Smooth muscle cell (in vitro differentiated cells): ENCODE measurements at regions not wholly inside any gene's neighbourhood (a gene's known extent, or its start where the extent isn't known, plus 50 kb on each side); places are given as distances from the start of the nearest gene placed in this dataset.

Experiments
- DNase-seq: peaks from one replicate; lab custom pipeline; 2025; ENCODE audit not compliant: unreplicated experiment; lab: John Stamatoyannopoulos, UW
- H2AFZ ChIP-seq: fragments of 200-600 bp; sonication (generic); 2 replicates; pipeline ENCODE4 v1.6.0; 2016; ENCODE audit warnings: antibody characterized with exemption, low read depth, mild to moderate bottlenecking
- H3F3A ChIP-seq: fragments of 200-600 bp; sonication (generic); 2 replicates; pipeline ENCODE4 v1.6.0; 2017; ENCODE audit warnings: antibody characterized with exemption, low read depth
- H3K27ac ChIP-seq: fragments of 200-600 bp; sonication (generic); 2 replicates; pipeline ENCODE4 v1.5.1; 2016; ENCODE audit warnings: low read depth, mild to moderate bottlenecking
- H3K27me3 ChIP-seq: fragments of 200-600 bp; sonication (generic); 2 replicates; pipeline ENCODE4 v1.6.1; 2016; ENCODE audit warnings: low read depth, mild to moderate bottlenecking
- H3K36me3 ChIP-seq: fragments of 200-600 bp; sonication (generic); 2 replicates; pipeline ENCODE4 v1.5.1; 2016; ENCODE audit warnings: low read depth
- H3K4me1 ChIP-seq: fragments of 200-600 bp; sonication (generic); 2 replicates; pipeline ENCODE4 v1.5.1; 2016; ENCODE audit warnings: low read depth
- H3K4me2 ChIP-seq: fragments of 200-600 bp; sonication (generic); 2 replicates; pipeline ENCODE4 v1.6.0; 2016; ENCODE audit warnings: mild to moderate bottlenecking
- H3K4me3 ChIP-seq: fragments of 200-600 bp; sonication (generic); 2 replicates; pipeline ENCODE4 v1.5.1; 2016; ENCODE audit warnings: mild to moderate bottlenecking
- H3K79me2 ChIP-seq: fragments of 200-600 bp; sonication (generic); 2 replicates; pipeline ENCODE4 v1.6.0; 2016; ENCODE audit warnings: low read depth, mild to moderate bottlenecking
- H3K9ac ChIP-seq: fragments of 200-600 bp; sonication (generic); 2 replicates; pipeline ENCODE4 v1.6.0; 2016; ENCODE audit warnings: low read depth
- H3K9me3 ChIP-seq: fragments of 200-600 bp; sonication (generic); replicated peaks from 2 replicates; pipeline ENCODE4 v1.5.1; 2016; ENCODE audit warnings: low read depth
- H4K20me1 ChIP-seq: fragments of 200-600 bp; sonication (generic); 2 replicates; pipeline ENCODE4 v1.6.0; 2016; ENCODE audit warnings: low read depth
- WGBS: methylation state at CpG from one replicate; pipeline ENCODE4 v1.1.7; 2016; ENCODE audit warnings: low lambda C conversion rate; 5-methylcytosine and 5-hydroxymethylcytosine counted together
- TF ChIP-seq, protein P1 (sequence below): fragments of 200-600 bp; sonication (generic); IDR thresholded peaks from 2 replicates; pipeline ENCODE4 v1.5.1; 2017; ENCODE audit warnings: borderline replicate concordance, mild to moderate bottlenecking, antibody characterized with exemption; ENCODE audit not compliant: insufficient read depth, poor library complexity, severe bottlenecking

DNA sequence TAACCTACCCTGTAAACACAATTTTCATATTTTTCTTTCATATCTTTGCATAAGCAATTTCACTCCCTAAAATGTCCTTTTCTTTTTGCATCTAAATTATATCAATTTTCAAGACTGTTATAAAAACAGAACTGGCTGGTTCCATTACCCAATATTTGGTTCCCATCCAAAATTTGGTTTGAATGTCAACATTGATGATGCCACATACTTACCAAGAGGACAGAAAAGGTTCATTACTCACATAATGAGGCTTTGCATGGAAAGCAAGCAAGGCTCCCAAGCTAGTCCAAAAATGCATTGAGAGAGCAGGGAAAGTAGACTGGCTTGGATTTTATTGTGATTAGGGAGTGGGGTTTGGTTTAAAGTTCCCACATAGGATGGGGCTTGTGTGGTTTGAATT lies 144.4 kb upstream of the AKIRIN2 start:
- Histone ChIP-seq H2AFZ (no peak overlapping the region), H3K9me3 (no peaks in the 10 kb centered on the region), H3K27me3 (no peaks in the 10 kb centered on the region), H3K4me2 (no peak overlapping the region), H3K27ac (no peak overlapping the region), H3F3A (no peaks in the 10 kb centered on the region), H4K20me1 (no peaks in the 10 kb centered on the region), H3K36me3 (no peaks in the 10 kb centered on the region), H3K9ac (no peak overlapping the region), H3K79me2 (no peaks in the 10 kb centered on the region), H3K4me1 (no peaks in the 10 kb centered on the region), H3K4me3 (no peak overlapping the region)
- TF ChIP-seq, protein P1, sequence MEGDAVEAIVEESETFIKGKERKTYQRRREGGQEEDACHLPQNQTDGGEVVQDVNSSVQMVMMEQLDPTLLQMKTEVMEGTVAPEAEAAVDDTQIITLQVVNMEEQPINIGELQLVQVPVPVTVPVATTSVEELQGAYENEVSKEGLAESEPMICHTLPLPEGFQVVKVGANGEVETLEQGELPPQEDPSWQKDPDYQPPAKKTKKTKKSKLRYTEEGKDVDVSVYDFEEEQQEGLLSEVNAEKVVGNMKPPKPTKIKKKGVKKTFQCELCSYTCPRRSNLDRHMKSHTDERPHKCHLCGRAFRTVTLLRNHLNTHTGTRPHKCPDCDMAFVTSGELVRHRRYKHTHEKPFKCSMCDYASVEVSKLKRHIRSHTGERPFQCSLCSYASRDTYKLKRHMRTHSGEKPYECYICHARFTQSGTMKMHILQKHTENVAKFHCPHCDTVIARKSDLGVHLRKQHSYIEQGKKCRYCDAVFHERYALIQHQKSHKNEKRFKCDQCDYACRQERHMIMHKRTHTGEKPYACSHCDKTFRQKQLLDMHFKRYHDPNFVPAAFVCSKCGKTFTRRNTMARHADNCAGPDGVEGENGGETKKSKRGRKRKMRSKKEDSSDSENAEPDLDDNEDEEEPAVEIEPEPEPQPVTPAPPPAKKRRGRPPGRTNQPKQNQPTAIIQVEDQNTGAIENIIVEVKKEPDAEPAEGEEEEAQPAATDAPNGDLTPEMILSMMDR = no peak
- DNase-seq = no peak

DNA sequence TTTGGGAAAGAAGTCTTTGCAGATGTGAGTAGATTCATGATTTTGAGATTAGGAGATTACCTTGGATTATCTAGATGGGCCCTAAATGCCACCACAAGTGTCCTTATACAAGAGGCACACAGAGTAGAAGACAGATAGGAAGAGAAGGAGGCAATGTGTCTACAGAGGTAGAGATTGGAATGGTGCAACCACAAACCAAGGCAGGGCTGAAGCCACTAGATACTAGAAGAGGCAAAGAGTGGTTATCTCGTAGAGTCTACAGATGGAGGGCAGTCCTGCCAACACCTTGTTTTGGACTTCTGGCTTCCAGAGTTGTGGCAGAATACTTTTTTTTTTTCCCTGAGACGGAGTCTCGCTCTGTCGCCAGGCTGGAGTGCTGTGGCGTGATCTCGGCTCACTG lies 138.3 kb upstream of the AKIRIN2 start:
- Histone ChIP-seq H4K20me1 (no peaks in the 10 kb centered on the region), H3K9ac (no peak overlapping the region), H3K79me2 (no peaks in the 10 kb centered on the region), H3K9me3 (no peaks in the 10 kb centered on the region), H2AFZ (no peak overlapping the region), H3F3A (no peaks in the 10 kb centered on the region), H3K4me2 (no peak overlapping the region), H3K4me3 (no peak overlapping the region), H3K27ac (no peak overlapping the region), H3K27me3 (peaks cover 3% of the 10 kb centered on the region), H3K36me3 (no peaks in the 10 kb centered on the region), H3K4me1 (no peaks in the 10 kb centered on the region)
- DNase-seq = no peak
- TF ChIP-seq, protein P1 = no peak
- over 99% methylated on average over 6 of the region's 6 CpGs for WGBS

DNA sequence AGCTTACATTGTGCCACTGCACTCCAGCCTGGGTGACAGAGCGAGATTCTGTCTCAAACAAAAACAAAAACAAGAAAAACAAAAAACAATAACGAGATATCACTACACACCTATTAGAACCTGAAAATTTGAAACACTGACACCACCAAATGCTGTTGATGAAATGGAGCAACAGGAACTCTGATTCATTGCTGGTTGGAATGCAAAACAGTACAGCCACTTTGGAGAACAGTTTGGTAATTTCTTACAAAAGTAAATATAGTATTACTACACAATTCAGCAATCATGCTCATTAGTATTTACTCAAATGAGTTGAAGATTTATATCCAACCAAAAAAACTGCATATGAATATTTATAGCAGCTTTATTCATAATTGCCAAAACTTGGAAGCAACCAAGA lies 135.8 kb upstream of the AKIRIN2 start:
- Histone ChIP-seq H3K9me3 (no peaks in the 10 kb centered on the region), H3K36me3 (no peaks in the 10 kb centered on the region), H3K27ac (no peak overlapping the region), H3K79me2 (no peaks in the 10 kb centered on the region), H3K4me1 (no peaks in the 10 kb centered on the region), H2AFZ (no peak overlapping the region), H3K9ac (no peak overlapping the region), H3F3A (no peaks in the 10 kb centered on the region), H4K20me1 (no peaks in the 10 kb centered on the region), H3K4me3 (no peak overlapping the region), H3K4me2 (no peak overlapping the region), H3K27me3 (peaks cover 3% of the 10 kb centered on the region)
- no peak for DNase-seq
- WGBS = 63% methylated on average over 2 of the region's 2 CpGs
- TF ChIP-seq, protein P1 = no peak

DNA sequence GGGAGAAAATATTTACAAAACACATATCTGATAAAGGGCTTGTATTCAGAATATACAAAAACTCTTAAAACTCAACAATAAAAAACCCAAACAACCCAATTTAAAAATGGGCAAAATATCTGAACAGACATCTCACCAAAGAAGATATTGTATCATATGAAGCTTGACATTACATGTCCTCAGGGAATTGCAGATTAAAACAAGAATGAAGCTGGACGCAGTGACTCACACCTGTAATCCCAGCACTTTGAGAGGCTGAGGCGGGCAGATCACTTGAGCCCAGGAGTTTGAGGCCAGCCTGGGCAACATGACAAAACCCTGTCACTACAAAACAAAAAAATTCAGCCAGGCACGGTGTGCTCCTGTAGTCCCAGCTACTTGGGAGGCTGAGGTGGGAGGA lies 135.4 kb upstream of the AKIRIN2 start:
- 90% methylated on average over 3 of the region's 3 CpGs for WGBS
- Histone ChIP-seq H3K79me2 (no peaks in the 10 kb centered on the region), H3F3A (no peaks in the 10 kb centered on the region), H3K9me3 (no peaks in the 10 kb centered on the region), H3K4me3 (no peak overlapping the region), H3K4me2 (no peak overlapping the region), H2AFZ (no peak overlapping the region), H3K27me3 (peaks cover 3% of the 10 kb centered on the region), H3K9ac (no peak overlapping the region), H3K4me1 (no peaks in the 10 kb centered on the region), H4K20me1 (no peaks in the 10 kb centered on the region), H3K36me3 (no peaks in the 10 kb centered on the region), H3K27ac (no peak overlapping the region)
- TF ChIP-seq, protein P1 = no peak
- no peak for DNase-seq
